Large intestine (tissue), 3 donors: ENCODE measurements at regions not wholly inside any gene's neighbourhood (a gene's known extent, or its start where the extent isn't known, plus 50 kb on each side); places are given as distances from the start of the nearest gene placed in this dataset.

Experiments used
- DNase-seq, 2 donors: peaks; one replicate each; pipeline versions ENCODE4 v3.0.0 to v3.0.0-alpha.2; 2013
- H3K27ac ChIP-seq: one replicate; pipeline ENCODE4 v1.5.1; 2013; ENCODE audit warnings: low read length
- H3K27me3 ChIP-seq: 2 replicates; pipeline ENCODE4 v1.6.1; 2013; ENCODE audit warnings: low read length; ENCODE audit not compliant: control insufficient read depth, insufficient read depth
- H3K36me3 ChIP-seq: 2 replicates; pipeline ENCODE4 v1.6.1; 2013; ENCODE audit warnings: low read length; ENCODE audit not compliant: control insufficient read depth, insufficient read depth
- H3K4me1 ChIP-seq: one replicate; pipeline ENCODE4 v1.6.1; 2013; ENCODE audit warnings: low read length; ENCODE audit not compliant: control insufficient read depth, insufficient read depth
- H3K4me3 ChIP-seq: one replicate; pipeline ENCODE4 v1.5.1; 2013; ENCODE audit warnings: low read length
- H3K9me3 ChIP-seq: one replicate; pipeline ENCODE4 v1.6.1; 2013; ENCODE audit warnings: mild to moderate bottlenecking, low read depth, low read length, moderate library complexity; ENCODE audit not compliant: control insufficient read depth
- WGBS: methylation state at CpG from one replicate; pipeline ENCODE4 v1.1.5; 2013; ENCODE audit warnings: low lambda C conversion rate; ENCODE audit not compliant: insufficient coverage; 5-methylcytosine and 5-hydroxymethylcytosine counted together

DNA sequence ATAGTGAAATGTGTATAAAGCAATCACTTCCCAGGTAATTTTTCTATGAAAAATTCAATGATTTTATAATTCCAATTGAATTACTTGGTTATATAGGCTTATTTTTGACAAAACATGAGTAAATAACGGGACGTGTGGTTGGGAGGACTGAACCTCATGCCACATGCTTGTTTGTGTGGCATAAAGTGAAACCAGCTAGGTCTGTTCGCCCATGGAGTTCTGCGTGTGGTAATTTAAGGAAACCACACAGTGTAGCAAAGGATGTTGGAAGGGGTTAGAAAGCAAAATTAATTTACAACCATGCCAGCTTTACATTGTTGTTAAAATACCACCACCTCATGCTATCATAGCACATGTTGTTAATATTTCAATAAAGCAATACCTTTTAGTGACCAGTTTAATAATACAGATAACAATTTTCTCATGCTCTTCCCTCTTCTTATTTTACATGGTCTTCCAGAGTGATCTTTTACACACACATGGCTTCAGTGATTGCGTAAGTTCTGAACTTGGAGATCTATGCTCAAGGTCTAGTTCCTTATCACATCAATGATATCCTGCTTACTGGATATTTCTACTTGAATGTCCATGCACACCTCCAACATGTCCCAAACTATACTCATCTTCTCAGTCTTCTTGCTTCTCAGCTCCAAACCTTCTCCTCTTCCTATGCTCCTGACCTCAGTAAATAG lies 156.4 kb upstream of the ITGA4 start:
- Histone ChIP-seq H3K27me3 (no peaks in the 10 kb centered on the region), H3K9me3 (no peaks in the 10 kb centered on the region), H3K4me3 (no peak overlapping the region), H3K27ac (no peak overlapping the region), H3K36me3 (no peaks in the 10 kb centered on the region), H3K4me1 (no peaks in the 10 kb centered on the region)
- peak in 1 of 2 donors; percentile 7 for DNase-seq
- 81% methylated on average over 3 of the region's 5 CpGs for WGBS

GRCh38 chr2:181304011-181304844 lies 153.0 kb upstream of the ITGA4 start:
- WGBS: 70% methylated on average over 2 of the region's 5 CpGs

GRCh38 chr2:181305301-181306123 lies 151.7 kb upstream of the ITGA4 start:
- no peaks in the 10 kb centered on the region for H3K36me3 ChIP-seq
- 75% methylated on average over 1 of the region's 6 CpGs for WGBS
- no peak overlapping the region for H3K27ac ChIP-seq
- no peaks in the 10 kb centered on the region for H3K27me3 ChIP-seq
- peak; percentile 33 to 60 for DNase-seq
- H3K4me1 ChIP-seq: no peaks in the 10 kb centered on the region
- no peak overlapping the region for H3K4me3 ChIP-seq
- no peaks in the 10 kb centered on the region for H3K9me3 ChIP-seq

More at GRCh38 chr2:181304011-181304844, 153.0 kb upstream of the ITGA4 start:
- no peaks in the 10 kb centered on the region for H3K9me3 ChIP-seq
- no peak overlapping the region for H3K27ac ChIP-seq
- H3K36me3 ChIP-seq: no peaks in the 10 kb centered on the region
- no peaks in the 10 kb centered on the region for H3K4me1 ChIP-seq
- H3K27me3 ChIP-seq: no peaks in the 10 kb centered on the region
- DNase-seq: no peak
- no peak overlapping the region for H3K4me3 ChIP-seq

GRCh38 chr2:181306785-181307184 lies 150.4 kb upstream of the ITGA4 start:
- Histone ChIP-seq H3K9me3 (no peaks in the 10 kb centered on the region), H3K4me3 (no peak overlapping the region), H3K36me3 (no peaks in the 10 kb centered on the region), H3K4me1 (no peaks in the 10 kb centered on the region), H3K27me3 (no peaks in the 10 kb centered on the region), H3K27ac (no peak overlapping the region)
- no peak for DNase-seq

DNA sequence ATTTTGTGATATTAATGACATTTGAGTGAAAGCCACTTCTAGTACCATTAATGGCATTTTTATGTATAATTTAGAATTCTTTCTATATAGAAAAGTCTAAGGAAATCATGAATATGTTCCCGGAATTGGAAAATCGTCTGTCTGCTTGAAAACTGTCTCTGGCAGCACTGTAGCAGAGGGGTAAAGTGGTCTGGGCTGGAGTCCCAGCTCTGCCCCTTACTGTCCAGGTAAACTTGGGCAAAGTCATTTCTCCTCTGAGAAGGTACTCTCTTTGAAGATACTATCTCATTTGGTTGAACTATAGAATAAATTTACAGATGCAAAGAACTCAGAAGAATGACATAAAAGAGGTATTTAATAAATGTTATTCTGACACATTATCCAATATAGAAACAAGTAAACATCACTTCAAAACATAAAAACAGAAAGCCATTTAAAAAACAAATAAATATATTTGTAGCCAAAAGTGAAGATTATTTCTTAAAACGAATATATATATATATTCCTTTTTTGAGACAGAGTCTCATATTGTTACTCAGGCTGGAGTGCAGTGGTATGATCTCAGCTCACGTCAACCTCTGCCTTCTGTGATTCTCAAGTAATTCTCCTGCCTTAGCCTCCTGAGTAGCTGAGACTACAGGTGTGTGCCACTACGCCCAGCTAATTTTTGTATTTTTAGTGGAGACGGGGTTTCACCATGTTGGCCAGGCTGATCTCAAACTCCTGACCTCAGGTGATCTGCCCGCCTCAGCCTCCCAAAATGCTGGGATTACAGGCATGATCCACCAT lies 149.8 kb upstream of the ITGA4 start:
- Histone ChIP-seq H3K27me3 (no peaks in the 10 kb centered on the region), H3K27ac (no peak overlapping the region), H3K36me3 (no peaks in the 10 kb centered on the region), H3K9me3 (no peaks in the 10 kb centered on the region), H3K4me3 (no peak overlapping the region), H3K4me1 (no peaks in the 10 kb centered on the region)
- WGBS: 80% methylated on average over 2 of the region's 7 CpGs
- no peak for DNase-seq

GRCh38 chr2:181308766-181309515 lies 148.2 kb upstream of the ITGA4 start:
- Histone ChIP-seq H3K9me3 (no peaks in the 10 kb centered on the region), H3K27me3 (no peaks in the 10 kb centered on the region), H3K36me3 (no peaks in the 10 kb centered on the region), H3K27ac (no peak overlapping the region), H3K4me3 (no peak overlapping the region), H3K4me1 (no peaks in the 10 kb centered on the region)
- WGBS: 92% methylated on average over 2 of the region's 5 CpGs
- no peak for DNase-seq

DNA sequence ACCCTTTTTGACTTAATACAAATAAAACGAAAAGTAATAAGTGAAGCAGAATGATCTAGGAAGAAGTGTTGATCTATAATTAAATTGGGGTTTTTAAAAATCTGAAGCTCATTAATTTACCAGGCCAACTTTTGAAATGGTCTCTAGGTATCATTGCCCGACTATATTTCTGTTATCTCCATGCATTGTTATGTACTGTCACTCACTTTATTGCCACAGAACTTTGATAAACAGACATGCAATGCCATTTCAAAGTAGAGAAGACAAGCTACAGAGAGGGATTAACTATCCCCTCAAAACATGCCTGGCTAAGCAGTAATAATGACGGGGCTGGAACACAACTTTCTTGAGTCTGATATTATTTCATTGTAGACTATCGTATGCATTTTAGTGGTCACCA lies 147.6 kb upstream of the ITGA4 start:
- Histone ChIP-seq H3K4me1 (no peaks in the 10 kb centered on the region), H3K4me3 (no peak overlapping the region), H3K27ac (no peak overlapping the region), H3K9me3 (no peaks in the 10 kb centered on the region), H3K27me3 (no peaks in the 10 kb centered on the region), H3K36me3 (no peaks in the 10 kb centered on the region)
- WGBS: 74% methylated on average over 3 of the region's 4 CpGs
- no peak for DNase-seq

GRCh38 chr2:181310967-181311366 lies 146.2 kb upstream of the ITGA4 start:
- no CpG with 5 or more reads among the region's 1 CpG for WGBS
- Histone ChIP-seq H3K36me3 (no peaks in the 10 kb centered on the region), H3K4me1 (no peaks in the 10 kb centered on the region), H3K4me3 (no peak overlapping the region), H3K27ac (no peak overlapping the region), H3K9me3 (no peaks in the 10 kb centered on the region), H3K27me3 (no peaks in the 10 kb centered on the region)
- no peak for DNase-seq

- Histone ChIP-seq H3K36me3 (no peaks in the 10 kb centered on the region), H3K4me1 (no peaks in the 10 kb centered on the region), H3K4me3 (no peak overlapping the region), H3K27me3 (no peaks in the 10 kb centered on the region), H3K9me3 (no peaks in the 10 kb centered on the region), H3K27ac (no peak overlapping the region)
- no peak for DNase-seq
- no CpG with 5 or more reads among the region's 4 CpGs for WGBS
Observed at GRCh38 chr2:181311837-181312236, 145.3 kb upstream of the ITGA4 start.
